GM23338 (cell line): ENCODE measurements at regions not wholly inside any gene's neighbourhood (a gene's known extent, or its start where the extent isn't known, plus 50 kb on each side); places are given as distances from the start of the nearest gene placed in this dataset.

Experiments
- ATAC-seq: fragments of 200-7000 bp; cut with Tn5 transposase; 3 replicates; pipeline ENCODE4 v1.9.1; 2020
- DNase-seq: peaks from one replicate; pipeline ENCODE4 v3.0.0-alpha.2; 2015; ENCODE audit warnings: low spot score
- H2AFZ ChIP-seq: fragments of 200-600 bp; sonication (generic); 2 replicates; pipeline ENCODE4 v1.8.0; 2016; ENCODE audit warnings: antibody characterized with exemption, mild to moderate bottlenecking, moderate library complexity
- H3F3A ChIP-seq: fragments of 200-600 bp; sonication (generic); replicated peaks from 2 replicates; pipeline ENCODE4 v1.8.0; 2017; ENCODE audit warnings: antibody characterized with exemption, mixed run types, low read depth
- H3K27ac ChIP-seq: fragments of 200-600 bp; sonication (generic); 2 replicates; pipeline ENCODE4 v1.6.1; 2016; ENCODE audit warnings: low read depth
- H3K27me3 ChIP-seq: fragments of 200-600 bp; sonication (generic); 2 replicates; pipeline ENCODE4 v1.8.0; 2016; ENCODE audit warnings: mild to moderate bottlenecking, mixed run types, moderate library complexity; ENCODE audit not compliant: insufficient read depth
- H3K36me3 ChIP-seq: fragments of 200-600 bp; sonication (generic); 2 replicates; pipeline ENCODE4 v1.8.0; 2016; ENCODE audit warnings: mild to moderate bottlenecking; ENCODE audit not compliant: insufficient read depth
- H3K4me1 ChIP-seq: fragments of 200-600 bp; sonication (generic); 2 replicates; pipeline ENCODE4 v1.8.0; 2016; ENCODE audit warnings: mild to moderate bottlenecking, moderate library complexity; ENCODE audit not compliant: insufficient read depth
- H3K4me2 ChIP-seq: fragments of 200-600 bp; sonication (generic); 2 replicates; pipeline ENCODE4 v1.7.1; 2017; ENCODE audit warnings: mixed run types
- H3K4me3 ChIP-seq: fragments of 200-600 bp; sonication (generic); 2 replicates; pipeline ENCODE4 v1.6.1; 2016; ENCODE audit warnings: mixed run types
- H3K79me2 ChIP-seq: fragments of 200-600 bp; sonication (generic); replicated peaks from 2 replicates; pipeline ENCODE4 v1.8.0; 2017; ENCODE audit warnings: mild to moderate bottlenecking; ENCODE audit not compliant: insufficient read depth
- H3K9me2 ChIP-seq: fragments of 200-600 bp; sonication (generic); 2 replicates; pipeline ENCODE4 v1.8.0; 2017; ENCODE audit not compliant: insufficient read depth
- H4K20me1 ChIP-seq: fragments of 200-600 bp; sonication (generic); replicated peaks from 2 replicates; pipeline ENCODE4 v1.8.0; 2017; ENCODE audit warnings: mild to moderate bottlenecking; ENCODE audit not compliant: insufficient read depth
- H3K27ac Mint-ChIP-seq: 2 replicates; pipeline ENCODE4 v1.8.0; 2020; ENCODE audit warnings: inconsistent platforms, mild to moderate bottlenecking, moderate library complexity, mixed read lengths
- H3K27me3 Mint-ChIP-seq: 3 replicates; pipeline ENCODE4 v1.8.0; 2022; ENCODE audit warnings: low read depth, mild to moderate bottlenecking, moderate library complexity, mixed read lengths, inconsistent platforms; ENCODE audit not compliant: insufficient read depth, poor library complexity
- H3K36me3 Mint-ChIP-seq: 3 replicates; pipeline ENCODE4 v1.8.0; 2021; ENCODE audit warnings: low read depth, mild to moderate bottlenecking, inconsistent platforms, moderate library complexity, mixed read lengths
- H3K4me1 Mint-ChIP-seq: 3 replicates; pipeline ENCODE4 v1.8.0; 2020; ENCODE audit warnings: mild to moderate bottlenecking, inconsistent platforms, mixed read lengths
- H3K4me3 Mint-ChIP-seq: 3 replicates; pipeline ENCODE4 v1.8.0; 2021; ENCODE audit warnings: moderate library complexity, mild to moderate bottlenecking, inconsistent platforms, mixed read lengths
- H3K9me3 Mint-ChIP-seq: 3 replicates; pipeline ENCODE4 v1.8.0; 2020; ENCODE audit warnings: moderate library complexity, mild to moderate bottlenecking, inconsistent platforms, mixed read lengths
- CREB1 ChIP-seq: fragments of 250-450 bp; sonication (Bioruptor Pico); IDR thresholded peaks from 2 replicates; pipeline ENCODE4 v1.5.0; 2020; ENCODE audit warnings: low read depth, mild to moderate bottlenecking, moderate library complexity
- CTCF ChIP-seq, 2 experiments: fragments of 200-600 bp in 1 of 2; sonication (generic) in 1 of 2; conservative IDR thresholded peaks; 2 replicates each; pipeline versions ENCODE4 v1.5.1 to v1.6.1; 2016 to 2017; ENCODE audit warnings: antibody characterized with exemption in 2 of 2, low read depth in 2 of 2, mild to moderate bottlenecking in 2 of 2, moderate library complexity in 1 of 2
- EZH2 ChIP-seq: fragments of 200-600 bp; sonication (generic); IDR thresholded peaks from one replicate; pipeline ENCODE4 v1.8.0; 2017; ENCODE audit warnings: antibody characterized with exemption, mild to moderate bottlenecking, low read depth; ENCODE audit not compliant: unreplicated experiment
- JUNB ChIP-seq: IDR thresholded peaks from one replicate; pipeline ENCODE4 v1.6.1; 2016; ENCODE audit warnings: antibody characterized with exemption; ENCODE audit not compliant: unreplicated experiment
- NANOG ChIP-seq: IDR thresholded peaks from 2 replicates; pipeline ENCODE4 v1.6.1; 2016; ENCODE audit warnings: antibody characterized with exemption, borderline replicate concordance
- POLR2AphosphoS5 ChIP-seq: IDR thresholded peaks from 2 replicates; pipeline ENCODE4 v1.6.1; 2016; ENCODE audit warnings: antibody characterized with exemption, low read depth
- REST ChIP-seq: IDR thresholded peaks from one replicate; pipeline ENCODE4 v1.6.1; 2018; ENCODE audit warnings: antibody characterized with exemption; ENCODE audit not compliant: unreplicated experiment
- STAT1 ChIP-seq: IDR thresholded peaks from one replicate; pipeline ENCODE4 v1.6.1; 2016; ENCODE audit warnings: antibody characterized with exemption; ENCODE audit not compliant: unreplicated experiment
- ZNF114 ChIP-seq: fragments of 250-450 bp; sonication (Bioruptor Pico); IDR thresholded peaks from 2 replicates; pipeline ENCODE4 v1.5.0; 2020; ENCODE audit warnings: mild to moderate bottlenecking, moderate library complexity
- ZNF462 ChIP-seq: fragments of 250-450 bp; sonication (Bioruptor Pico); IDR thresholded peaks from 2 replicates; pipeline ENCODE4 v1.5.0; 2020; ENCODE audit warnings: mild to moderate bottlenecking, moderate library complexity

- Mint-ChIP-seq H3K4me1 (peaks cover 15% of the 10 kb centered on the region), H3K9me3 (no peaks in the 10 kb centered on the region), H3K36me3 (no peaks in the 10 kb centered on the region), H3K27me3 (peaks cover 3% of the 10 kb centered on the region), H3K27ac (no peak overlapping the region), H3K4me3 (no peak overlapping the region)
- H3K4me1 ChIP-seq: peaks cover 30% of the 10 kb centered on the region
- ATAC-seq (no peak), DNase-seq (no peak)
- no peaks in the 10 kb centered on the region for H3K9me2 ChIP-seq
- H4K20me1 ChIP-seq: no peaks in the 10 kb centered on the region
- no peak overlapping the region for H3K4me2 ChIP-seq
- no peaks in the 10 kb centered on the region for H3K27me3 ChIP-seq
- no peak overlapping the region for H3K4me3 ChIP-seq
- H2AFZ ChIP-seq: no peak overlapping the region
- no peak overlapping the region for H3K27ac ChIP-seq
- no peaks in the 10 kb centered on the region for H3F3A ChIP-seq
- TF ChIP-seq POLR2AphosphoS5 (no peak), CREB1 (no peak), STAT1 (no peak), EZH2 (no peak), REST (no peak), CTCF (conservative IDR thresholded peaks at IDR 0.05; ENCODE audit: low read depth in 2 of 2) (no peak), ZNF462 (CRISPR knock-in tag) (no peak), NANOG (no peak), JUNB (no peak), ZNF114 (CRISPR knock-in tag) (no peak)
- H3K79me2 ChIP-seq: no peaks in the 10 kb centered on the region
- H3K36me3 ChIP-seq: no peaks in the 10 kb centered on the region
Observed at GRCh38 chr1:173424143-173424542, 53.0 kb upstream of the PRDX6 start.
